ENCODE measurements at regions not wholly inside any gene's neighbourhood (a gene's known extent, or its start where the extent isn't known, plus 50 kb on each side); places are given as distances from the start of the nearest gene placed in this dataset.

- no peaks in the 10 kb centered on the region for H3K9me1 ChIP-seq (ENCODE audit: control insufficient read depth, insufficient read depth, low read length)
- no TSS peak for BruUV-seq (replicated peaks)
- WGBS (ENCODE audit: insufficient coverage, low coverage, missing lambda C conversion rate): 0% methylated on average over 4 of the region's 4 CpGs
- no peaks in the 10 kb centered on the region for H3K27me3 ChIP-seq (ENCODE audit: control insufficient read depth in 2 of 2, insufficient read depth in 2 of 2, low read length in 2 of 2)
- H3K4me3 ChIP-seq: no peak overlapping the region
- H3K79me2 ChIP-seq (ENCODE audit: control insufficient read depth, insufficient read depth, low read length): no peaks in the 10 kb centered on the region
- H3K9ac ChIP-seq (ENCODE audit: insufficient read depth in 1 of 2, low read depth in 2 of 2, low read length in 2 of 2): no peak overlapping the region
- H3K4me2 ChIP-seq (ENCODE audit: insufficient read depth, low read length): no peak overlapping the region
- ChIA-PET POLR2A (no interaction called here), CTCF (ENCODE audit: low intra/inter-chr PET ratio) (no interaction called here)
- DNase-seq (ENCODE audit: extremely low read depth in 1 of 4, low spot score in 3 of 4): peak in 1 of 4 experiments; percentile 0
- no peaks in the 10 kb centered on the region for H3K4me1 ChIP-seq (replicated peaks in 1 of 2; ENCODE audit: control insufficient read depth in 2 of 2, insufficient read depth in 2 of 2, low read length in 2 of 2)
- H3K36me3 ChIP-seq (ENCODE audit: control insufficient read depth, insufficient read depth, low read length): no peaks in the 10 kb centered on the region
- H4K20me1 ChIP-seq (replicated peaks; ENCODE audit: control insufficient read depth, insufficient read depth, low read length): no peaks in the 10 kb centered on the region
- intact Hi-C loops (cut with micrococcal nuclease): no loop called here
- H3K9me3 ChIP-seq (replicated peaks; ENCODE audit: control insufficient read depth, insufficient read depth, low read depth, low read length): no peaks in the 10 kb centered on the region
- H3K27ac ChIP-seq (ENCODE audit: extremely low read depth, low read depth, low read length): no peak overlapping the region
- in situ Hi-C loops (cut with MboI): no loop called here
- no peak overlapping the region for H2AFZ ChIP-seq (ENCODE audit: low read depth, low read length)
- no peak for FAIRE-seq
- ATAC-seq: no peak
- no peak for TF ChIP-seq ATF6 (CRISPR knock-in tag; IDR thresholded peaks at IDR 0.05)
- TF ChIP-seq NEUROD1 (IDR thresholded peaks at IDR 0.05; ENCODE audit: borderline replicate concordance, low read depth, low read length, partially characterized antibody): no peak
- no peak for TF ChIP-seq ZEB2 (IDR thresholded peaks at IDR 0.05)
- no peak for TF ChIP-seq SREBF2 (CRISPR knock-in tag; IDR thresholded peaks at IDR 0.05)
- TF ChIP-seq CTCF (IDR thresholded peaks at IDR 0.05 in 2 of 3, conservative IDR thresholded peaks at IDR 0.05 in 1 of 3; ENCODE audit: insufficient read depth in 2 of 3, low read depth in 1 of 3, low read length in 3 of 3): 0 out of 6 replicates have a peak, but pooled peaks of 2 of the 3 experiments have one; percentile 9 to 17
- no peak for TF ChIP-seq ZBTB40 (IDR thresholded peaks at IDR 0.05)
- TF ChIP-seq ZBTB40 (CRISPR knock-in tag; IDR thresholded peaks at IDR 0.05): no peak
- no peak for TF ChIP-seq FOXK2 (conservative IDR thresholded peaks at IDR 0.05 in 1 of 2, IDR thresholded peaks at IDR 0.05 in 1 of 2; ENCODE audit: low read depth in 2 of 2)
Observed at GRCh38 chrX:51215266-51215665, 117.4 kb upstream of the NUDT10 start.
